ENCODE measurements at regions not wholly inside any gene's neighbourhood (a gene's known extent, or its start where the extent isn't known, plus 50 kb on each side); places are given as distances from the start of the nearest gene placed in this dataset.

DNA sequence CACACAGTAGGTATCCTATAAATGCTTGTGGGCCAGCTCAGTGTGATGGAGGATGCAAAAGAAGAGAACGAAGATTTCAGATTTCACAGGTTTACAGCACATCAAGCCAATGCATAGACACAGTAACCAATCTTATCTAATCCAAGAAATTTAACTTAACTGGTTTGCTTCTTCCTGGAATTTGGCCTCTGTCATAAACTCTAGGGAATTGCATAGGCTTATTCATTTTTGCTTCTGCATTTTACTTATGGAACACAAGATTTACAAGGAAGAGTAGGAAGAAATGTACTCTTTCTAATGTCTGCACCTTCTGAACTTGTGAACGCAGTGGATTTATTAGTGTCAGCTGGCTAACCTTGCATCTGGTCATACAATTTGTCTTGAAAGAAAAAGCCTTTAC lies 389.4 kb upstream of the NPVF start:
- no peak for TF ChIP-seq POLR2A (IDR thresholded peaks at IDR 0.05; ENCODE audit: low read length)
- TF ChIP-seq GATA1 (IDR thresholded peaks at IDR 0.05; ENCODE audit: low read depth, low read length): no peak

Measured in erythroblast (primary cell).